ENCODE measurements at regions not wholly inside any gene's neighbourhood (a gene's known extent, or its start where the extent isn't known, plus 50 kb on each side); places are given as distances from the start of the nearest gene placed in this dataset.

- Histone ChIP-seq H3K36me3 (ENCODE audit: insufficient read depth, low read length) (no peaks in the 10 kb centered on the region), H4K20me1 (ENCODE audit: insufficient read depth) (no peaks in the 10 kb centered on the region), H3K27me3 (ENCODE audit: insufficient read depth, low read depth, low read length) (no peaks in the 10 kb centered on the region), H3K4me2 (ENCODE audit: low read length) (no peak overlapping the region), H2AFZ (ENCODE audit: low read depth, low read length) (no peak overlapping the region), H3K79me2 (replicated peaks; ENCODE audit: insufficient read depth, low read length) (no peaks in the 10 kb centered on the region), H3K4me3 (ENCODE audit: low read length) (no peak overlapping the region), H3F3A (ENCODE audit: insufficient read depth, low read length, poor library complexity, severe bottlenecking) (no peaks in the 10 kb centered on the region), H3K9ac (ENCODE audit: low read length) (no peak overlapping the region), H3K27ac (ENCODE audit: low read length) (no peak overlapping the region), H3K9me2 (ENCODE audit: insufficient read depth, low read length) (no peaks in the 10 kb centered on the region), H3K9me3 (ENCODE audit: low read length) (peaks cover 3% of the 10 kb centered on the region)
- TF ChIP-seq MXI1 (conservative IDR thresholded peaks at IDR 0.05; ENCODE audit: poor library complexity, severe bottlenecking) (no peak), CTCF (IDR thresholded peaks at IDR 0.05; ENCODE audit: poor library complexity, severe bottlenecking) (no peak), RAD21 (conservative IDR thresholded peaks at IDR 0.05) (no peak), TAF1 (IDR thresholded peaks at IDR 0.05; ENCODE audit: low read depth) (no peak), EP300 (conservative IDR thresholded peaks at IDR 0.05; ENCODE audit: poor library complexity, severe bottlenecking) (no peak), SMC3 (conservative IDR thresholded peaks at IDR 0.05; ENCODE audit: poor library complexity) (no peak), POLR2AphosphoS5 (IDR thresholded peaks at IDR 0.05) (no peak), EZH2 (IDR thresholded peaks at IDR 0.05; ENCODE audit: borderline replicate concordance, insufficient read depth, low read length, poor library complexity, severe bottlenecking) (no peak)
- TF ChIP-seq, protein P1, sequence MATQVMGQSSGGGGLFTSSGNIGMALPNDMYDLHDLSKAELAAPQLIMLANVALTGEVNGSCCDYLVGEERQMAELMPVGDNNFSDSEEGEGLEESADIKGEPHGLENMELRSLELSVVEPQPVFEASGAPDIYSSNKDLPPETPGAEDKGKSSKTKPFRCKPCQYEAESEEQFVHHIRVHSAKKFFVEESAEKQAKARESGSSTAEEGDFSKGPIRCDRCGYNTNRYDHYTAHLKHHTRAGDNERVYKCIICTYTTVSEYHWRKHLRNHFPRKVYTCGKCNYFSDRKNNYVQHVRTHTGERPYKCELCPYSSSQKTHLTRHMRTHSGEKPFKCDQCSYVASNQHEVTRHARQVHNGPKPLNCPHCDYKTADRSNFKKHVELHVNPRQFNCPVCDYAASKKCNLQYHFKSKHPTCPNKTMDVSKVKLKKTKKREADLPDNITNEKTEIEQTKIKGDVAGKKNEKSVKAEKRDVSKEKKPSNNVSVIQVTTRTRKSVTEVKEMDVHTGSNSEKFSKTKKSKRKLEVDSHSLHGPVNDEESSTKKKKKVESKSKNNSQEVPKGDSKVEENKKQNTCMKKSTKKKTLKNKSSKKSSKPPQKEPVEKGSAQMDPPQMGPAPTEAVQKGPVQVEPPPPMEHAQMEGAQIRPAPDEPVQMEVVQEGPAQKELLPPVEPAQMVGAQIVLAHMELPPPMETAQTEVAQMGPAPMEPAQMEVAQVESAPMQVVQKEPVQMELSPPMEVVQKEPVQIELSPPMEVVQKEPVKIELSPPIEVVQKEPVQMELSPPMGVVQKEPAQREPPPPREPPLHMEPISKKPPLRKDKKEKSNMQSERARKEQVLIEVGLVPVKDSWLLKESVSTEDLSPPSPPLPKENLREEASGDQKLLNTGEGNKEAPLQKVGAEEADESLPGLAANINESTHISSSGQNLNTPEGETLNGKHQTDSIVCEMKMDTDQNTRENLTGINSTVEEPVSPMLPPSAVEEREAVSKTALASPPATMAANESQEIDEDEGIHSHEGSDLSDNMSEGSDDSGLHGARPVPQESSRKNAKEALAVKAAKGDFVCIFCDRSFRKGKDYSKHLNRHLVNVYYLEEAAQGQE (IDR thresholded peaks at IDR 0.05; ENCODE audit: borderline replicate concordance) = no peak
Measured at GRCh38 chr12:125372085-125372484, 306.9 kb downstream of the AACS start.

- TF ChIP-seq RAD21 (conservative IDR thresholded peaks at IDR 0.05) = no peak
- TF ChIP-seq EP300 (conservative IDR thresholded peaks at IDR 0.05; ENCODE audit: poor library complexity, severe bottlenecking) = no peak
- H3K27me3 ChIP-seq (ENCODE audit: insufficient read depth, low read depth, low read length) = no peaks in the 10 kb centered on the region
- H3K9me3 ChIP-seq (ENCODE audit: low read length) = no peaks in the 10 kb centered on the region
- H3K9ac ChIP-seq (ENCODE audit: low read length) = no peak overlapping the region
- no peak overlapping the region for H3K4me2 ChIP-seq (ENCODE audit: low read length)
- H3F3A ChIP-seq (ENCODE audit: insufficient read depth, low read length, poor library complexity, severe bottlenecking) = no peaks in the 10 kb centered on the region
- H3K4me3 ChIP-seq (ENCODE audit: low read length) = no peak overlapping the region
- no peaks in the 10 kb centered on the region for H4K20me1 ChIP-seq (ENCODE audit: insufficient read depth)
- no peak overlapping the region for H2AFZ ChIP-seq (ENCODE audit: low read depth, low read length)
- no peaks in the 10 kb centered on the region for H3K9me2 ChIP-seq (ENCODE audit: insufficient read depth, low read length)
- no peaks in the 10 kb centered on the region for H3K79me2 ChIP-seq (replicated peaks; ENCODE audit: insufficient read depth, low read length)
- H3K27ac ChIP-seq (ENCODE audit: low read length) = no peak overlapping the region
- H3K36me3 ChIP-seq (ENCODE audit: insufficient read depth, low read length) = no peaks in the 10 kb centered on the region
Measured at GRCh38 chr12:125373375-125373774, 308.1 kb downstream of the AACS start.

- Histone ChIP-seq H4K20me1 (ENCODE audit: insufficient read depth) (no peaks in the 10 kb centered on the region), H3F3A (ENCODE audit: insufficient read depth, low read length, poor library complexity, severe bottlenecking) (no peaks in the 10 kb centered on the region), H3K27me3 (ENCODE audit: insufficient read depth, low read depth, low read length) (no peaks in the 10 kb centered on the region), H3K27ac (ENCODE audit: low read length) (no peak overlapping the region), H2AFZ (ENCODE audit: low read depth, low read length) (no peak overlapping the region), H3K79me2 (replicated peaks; ENCODE audit: insufficient read depth, low read length) (no peaks in the 10 kb centered on the region), H3K4me3 (ENCODE audit: low read length) (no peak overlapping the region), H3K9me2 (ENCODE audit: insufficient read depth, low read length) (no peaks in the 10 kb centered on the region), H3K9ac (ENCODE audit: low read length) (no peak overlapping the region), H3K36me3 (ENCODE audit: insufficient read depth, low read length) (no peaks in the 10 kb centered on the region), H3K9me3 (ENCODE audit: low read length) (no peaks in the 10 kb centered on the region), H3K4me2 (ENCODE audit: low read length) (no peak overlapping the region)
- TF ChIP-seq EP300 (conservative IDR thresholded peaks at IDR 0.05; ENCODE audit: poor library complexity, severe bottlenecking) (no peak), EZH2 (IDR thresholded peaks at IDR 0.05; ENCODE audit: borderline replicate concordance, insufficient read depth, low read length, poor library complexity, severe bottlenecking) (no peak), RAD21 (conservative IDR thresholded peaks at IDR 0.05) (no peak), TAF1 (IDR thresholded peaks at IDR 0.05; ENCODE audit: low read depth) (no peak), POLR2AphosphoS5 (IDR thresholded peaks at IDR 0.05) (no peak), MXI1 (conservative IDR thresholded peaks at IDR 0.05; ENCODE audit: poor library complexity, severe bottlenecking) (no peak), CTCF (IDR thresholded peaks at IDR 0.05; ENCODE audit: poor library complexity, severe bottlenecking) (no peak), SMC3 (conservative IDR thresholded peaks at IDR 0.05; ENCODE audit: poor library complexity) (no peak)
- TF ChIP-seq, protein P1 (IDR thresholded peaks at IDR 0.05; ENCODE audit: borderline replicate concordance) = no peak
Measured at GRCh38 chr12:125376422-125376821, 311.2 kb downstream of the AACS start.
